PC-3 (cell line): ENCODE measurements at regions not wholly inside any gene's neighbourhood (a gene's known extent, or its start where the extent isn't known, plus 50 kb on each side); places are given as distances from the start of the nearest gene placed in this dataset.

ENCODE experiments used
- ATAC-seq: fragments of 200-7000 bp; cut with Tn5 transposase; 2 replicates; pipeline ENCODE4 v1.9.1; 2020; ENCODE audit warnings: mild to moderate bottlenecking, moderate library complexity
- BruUV-seq: library from RNA; stranded (reverse); fragments of 400-500 nt; replicated peaks from 2 replicates; lab custom pipeline; 2021; lab: Mats Ljungman, UMichigan
- CTCF ChIA-PET: fragments of 300-600 bp; sonication (Branson Sonifier 250); formaldehyde crosslinking; loops from one replicate; lab custom pipeline; 2022; ENCODE audit warnings: antibody characterized with exemption; lab: Charles Lee
- POLR2A ChIA-PET: fragments of 300-600 bp; sonication (Branson Sonifier 250); formaldehyde crosslinking; loops from one replicate; lab custom pipeline; 2022; ENCODE audit warnings: antibody characterized with exemption; ENCODE audit not compliant: unreplicated experiment; lab: Charles Lee
- DNase-seq: peaks from one replicate; pipeline ENCODE4 v3.0.0-alpha.2; 2015
- H2AFZ ChIP-seq: fragments of 300-600 bp; sonication (generic); 2 replicates; pipeline ENCODE4 v1.6.0; 2016; ENCODE audit warnings: antibody characterized with exemption, low read length
- H3F3A ChIP-seq: fragments of 300-600 bp; sonication (generic); one replicate; pipeline ENCODE4 v1.6.0; 2017; ENCODE audit warnings: antibody characterized with exemption, low read length, control low read depth, mild to moderate bottlenecking; ENCODE audit not compliant: unreplicated experiment
- H3K27ac ChIP-seq: fragments of 300-600 bp; sonication (generic); 2 replicates; pipeline ENCODE4 v1.5.1; 2016; ENCODE audit warnings: mild to moderate bottlenecking, low read length
- H3K27me3 ChIP-seq: fragments of 300-600 bp; sonication (generic); 2 replicates; pipeline ENCODE4 v1.6.1; 2016; ENCODE audit warnings: low read length, mixed read lengths
- H3K36me3 ChIP-seq: fragments of 300-600 bp; sonication (generic); 2 replicates; pipeline ENCODE4 v1.6.1; 2016; ENCODE audit warnings: low read depth, mixed run types, low read length, mixed read lengths
- H3K4me1 ChIP-seq: fragments of 300-600 bp; sonication (generic); 2 replicates; pipeline ENCODE4 v1.5.1; 2016; ENCODE audit warnings: low read length; ENCODE audit not compliant: insufficient read depth
- H3K4me2 ChIP-seq: fragments of 300-600 bp; sonication (generic); 2 replicates; pipeline ENCODE4 v1.6.0; 2016; ENCODE audit warnings: low read length
- H3K4me3 ChIP-seq: fragments of 300-600 bp; sonication (generic); 2 replicates; pipeline ENCODE4 v1.5.1; 2016; ENCODE audit warnings: mild to moderate bottlenecking, low read length, mixed read lengths
- H3K79me2 ChIP-seq: fragments of 300-600 bp; sonication (generic); 2 replicates; pipeline ENCODE4 v1.6.1; 2017; ENCODE audit warnings: low read length, mixed read lengths
- H3K9ac ChIP-seq: fragments of 300-600 bp; sonication (generic); 2 replicates; pipeline ENCODE4 v1.6.0; 2016; ENCODE audit warnings: mild to moderate bottlenecking, low read length
- H3K9me2 ChIP-seq: fragments of 300-600 bp; sonication (generic); replicated peaks from 2 replicates; pipeline ENCODE4 v1.6.1; 2016; ENCODE audit warnings: mixed run types, low read length, mixed read lengths
- H3K9me3 ChIP-seq: fragments of 300-600 bp; sonication (generic); 2 replicates; pipeline ENCODE4 v1.6.1; 2016; ENCODE audit warnings: low read length, mixed read lengths
- H4K20me1 ChIP-seq: fragments of 300-600 bp; sonication (generic); 2 replicates; pipeline ENCODE4 v1.6.1; 2016; ENCODE audit warnings: low read length, mixed read lengths
- CTCF ChIP-seq: fragments of 300-600 bp; sonication (generic); conservative IDR thresholded peaks from 2 replicates; pipeline ENCODE4 v1.5.1; 2017; ENCODE audit warnings: antibody characterized with exemption, low read depth, mild to moderate bottlenecking, low read length
- EZH2 ChIP-seq: fragments of 300-600 bp; sonication (generic); IDR thresholded peaks from one replicate; pipeline ENCODE4 v1.6.1; 2017; ENCODE audit warnings: antibody characterized with exemption, mild to moderate bottlenecking, low read length; ENCODE audit not compliant: unreplicated experiment
- EZH2phosphoT487 ChIP-seq: fragments of 300-600 bp; sonication (generic); IDR thresholded peaks from 2 replicates; pipeline ENCODE4 v1.6.1; 2018; ENCODE audit warnings: mild to moderate bottlenecking, antibody characterized with exemption, low read length, borderline replicate concordance
- intact Hi-C: fragments of 100-400 bp; cut with micrococcal nuclease; formaldehyde crosslinking; loops from 2 replicates; pipeline ENCODE4 v1.9.0; 2023

- TF ChIP-seq EZH2phosphoT487: no peak
- TF ChIP-seq EZH2: no peak
- TF ChIP-seq CTCF: no peak
- H3K4me3 ChIP-seq: no peak overlapping the region
- BruUV-seq: no TSS peak
- H4K20me1 ChIP-seq: no peaks in the 10 kb centered on the region
- POLR2A ChIA-PET: no interaction called here
- H3K9me2 ChIP-seq: no peaks in the 10 kb centered on the region
- H3K9ac ChIP-seq: no peak overlapping the region
- DNase-seq: peak; percentile 8
- CTCF ChIA-PET: no interaction called here
- intact Hi-C loops: no loop called here
- H2AFZ ChIP-seq: no peak overlapping the region
- no peaks in the 10 kb centered on the region for H3F3A ChIP-seq
- H3K27me3 ChIP-seq: no peaks in the 10 kb centered on the region
- H3K79me2 ChIP-seq: no peaks in the 10 kb centered on the region
- no peaks in the 10 kb centered on the region for H3K4me1 ChIP-seq
- H3K36me3 ChIP-seq: no peaks in the 10 kb centered on the region
- H3K27ac ChIP-seq: no peak overlapping the region
- H3K9me3 ChIP-seq: no peaks in the 10 kb centered on the region
- no peak for ATAC-seq
- H3K4me2 ChIP-seq: no peak overlapping the region
Measured at GRCh38 chr1:163844459-163844858, 522.7 kb downstream of the NUF2 start.

GRCh38 chr1:163845279-163845678 is 523.5 kb downstream of the NUF2 start:
- ChIA-PET POLR2A (no interaction called here), CTCF (no interaction called here)
- ATAC-seq: no peak
- H3K27ac ChIP-seq: no peak overlapping the region
- H3K9ac ChIP-seq: no peak overlapping the region
- no peaks in the 10 kb centered on the region for H4K20me1 ChIP-seq
- intact Hi-C loops: no loop called here
- no peaks in the 10 kb centered on the region for H3K4me1 ChIP-seq
- no peak overlapping the region for H2AFZ ChIP-seq
- H3K4me2 ChIP-seq: no peak overlapping the region
- no peak for DNase-seq
- TF ChIP-seq EZH2: no peak
- H3F3A ChIP-seq: no peaks in the 10 kb centered on the region
- H3K4me3 ChIP-seq: no peak overlapping the region
- H3K9me3 ChIP-seq: no peaks in the 10 kb centered on the region
- H3K27me3 ChIP-seq: no peaks in the 10 kb centered on the region
- H3K79me2 ChIP-seq: no peaks in the 10 kb centered on the region
- no peaks in the 10 kb centered on the region for H3K9me2 ChIP-seq
- H3K36me3 ChIP-seq: no peaks in the 10 kb centered on the region
- BruUV-seq: no TSS peak

- ChIA-PET CTCF (no interaction called here), POLR2A (no interaction called here)
- intact Hi-C loops: no loop called here
- BruUV-seq: no TSS peak
- Histone ChIP-seq H3K27ac (no peak overlapping the region), H3K4me2 (no peak overlapping the region), H3K4me3 (no peak overlapping the region), H3K9ac (no peak overlapping the region), H3K27me3 (no peaks in the 10 kb centered on the region), H3K9me3 (peaks cover 3% of the 10 kb centered on the region; the same call in 1 of the 2 replicates), H3K4me1 (no peaks in the 10 kb centered on the region), H3K36me3 (no peaks in the 10 kb centered on the region), H2AFZ (no peak overlapping the region), H3K79me2 (no peaks in the 10 kb centered on the region), H3K9me2 (no peaks in the 10 kb centered on the region), H3F3A (no peaks in the 10 kb centered on the region), H4K20me1 (no peaks in the 10 kb centered on the region)
- no peak for DNase-seq
- ATAC-seq: no peak
- TF ChIP-seq EZH2: no peak
- TF ChIP-seq CTCF: no peak
- TF ChIP-seq EZH2phosphoT487: no peak
Measured at GRCh38 chr1:163863731-163864130, 542.0 kb downstream of the NUF2 start.
